GM21529 (cell line): ENCODE measurements at regions not wholly inside any gene's neighbourhood (a gene's known extent, or its start where the extent isn't known, plus 50 kb on each side); places are given as distances from the start of the nearest gene placed in this dataset.

Experiments
- ATAC-seq: cut with Tn5 transposase; IDR thresholded peaks from one replicate; pipeline ENCODE4 v1.9.1; 2021; ENCODE audit not compliant: unreplicated experiment

GRCh38 chr3:83729576-83729975 lies 1229.2 kb upstream of the CADM2 start:
- ATAC-seq, result no peak

DNA sequence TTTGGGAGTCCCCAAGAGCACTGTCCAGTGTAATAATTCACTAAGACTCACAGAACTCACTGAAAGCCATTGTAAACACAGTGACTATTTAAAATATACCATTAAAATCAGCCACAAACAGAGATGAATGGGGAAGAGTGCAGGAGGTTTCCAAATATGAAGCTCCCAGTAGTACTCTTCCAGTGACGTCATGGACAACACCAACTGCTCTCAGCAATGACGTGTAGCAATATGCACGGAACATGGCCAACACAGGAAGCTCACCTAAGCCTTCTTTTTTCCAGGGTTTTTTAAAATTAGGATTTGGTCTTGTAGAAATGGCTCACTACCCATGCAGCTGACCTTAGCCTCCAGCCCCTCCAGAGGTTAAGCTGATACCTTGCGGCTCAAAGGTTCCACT lies 1224.1 kb upstream of the CADM2 start:
- no peak for ATAC-seq

DNA sequence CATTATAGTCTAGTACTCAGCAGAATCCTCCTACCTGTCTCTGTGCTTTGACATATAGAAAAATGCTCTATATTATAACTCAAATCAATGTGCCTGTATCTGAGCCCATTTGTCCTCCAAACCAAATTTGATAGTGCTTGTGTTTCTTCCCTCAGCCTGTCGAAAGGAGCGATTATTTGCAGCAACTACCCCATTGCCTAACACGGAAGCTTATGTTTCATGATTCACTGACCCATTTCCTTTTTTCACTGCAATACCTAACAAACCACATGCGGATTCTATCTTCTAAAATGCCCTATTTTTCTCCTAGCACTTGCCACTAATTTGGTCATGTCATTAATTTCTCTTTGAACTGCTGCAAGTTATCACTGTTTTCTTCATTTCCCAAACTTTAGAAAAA lies 1220.6 kb upstream of the CADM2 start:
- ATAC-seq, result no peak

GRCh38 chr3:83740504-83740903 lies 1218.3 kb upstream of the CADM2 start:
- ATAC-seq, result no peak

- no peak for ATAC-seq
These were observed 1192.8 kb upstream of the CADM2 start for GRCh38 chr3:83765956-83766355.

- ATAC-seq, result no peak
These were observed 1188.8 kb upstream of the CADM2 start for GRCh38 chr3:83769791-83770663.

DNA sequence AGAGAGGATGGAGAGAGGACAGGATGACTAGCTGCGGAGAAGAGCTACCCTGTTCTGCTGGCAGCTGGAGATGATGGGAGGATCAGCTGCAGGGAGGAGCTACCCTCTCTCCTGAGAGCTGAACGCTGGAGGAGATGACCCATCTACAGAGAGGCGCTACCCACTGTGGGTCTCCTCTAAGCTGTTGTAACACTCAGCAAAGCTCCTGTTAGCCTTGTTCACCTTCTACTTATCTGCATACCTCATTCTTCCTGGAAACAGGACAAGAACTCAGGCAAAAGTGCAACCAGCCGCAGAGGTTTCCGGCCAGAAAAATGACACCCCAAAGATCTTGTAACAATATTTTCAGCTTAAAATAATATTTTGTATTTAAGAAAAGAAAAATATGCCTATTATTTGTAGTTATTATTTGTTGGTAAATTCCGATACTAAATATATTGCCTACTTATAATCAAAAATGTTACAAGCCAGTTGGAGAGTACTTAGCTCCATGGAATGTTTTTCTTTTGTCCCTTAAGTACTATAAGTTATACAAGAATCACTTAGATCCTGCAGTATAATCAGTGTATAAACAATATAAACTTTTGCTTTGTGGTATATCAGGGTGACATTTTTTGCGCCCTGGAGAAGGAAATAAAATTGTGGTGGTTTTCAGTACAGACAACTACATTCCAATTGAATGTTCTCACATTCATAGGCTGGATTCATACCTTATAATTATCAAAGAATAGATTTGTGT lies 1188.0 kb upstream of the CADM2 start:
- no peak for ATAC-seq

DNA sequence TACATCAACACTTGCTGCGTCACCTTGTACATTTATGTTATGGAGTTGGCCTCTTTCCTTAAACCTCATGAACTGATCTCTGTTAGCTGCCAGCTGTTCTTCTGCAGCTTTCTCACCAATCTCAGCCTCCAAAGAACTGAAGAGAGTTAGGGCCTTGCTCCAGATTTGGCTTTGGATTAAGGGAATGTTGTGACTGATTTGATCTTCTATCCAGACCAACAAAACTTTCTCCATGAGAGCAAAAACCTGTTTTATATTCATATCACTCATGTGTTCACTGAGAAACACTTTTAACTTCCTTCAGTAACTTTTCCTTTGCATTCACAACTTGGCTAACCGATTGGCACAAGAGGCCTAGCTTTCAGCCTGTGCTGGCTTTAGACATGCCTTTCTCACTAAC lies 1156.0 kb upstream of the CADM2 start:
- no peak for ATAC-seq

DNA sequence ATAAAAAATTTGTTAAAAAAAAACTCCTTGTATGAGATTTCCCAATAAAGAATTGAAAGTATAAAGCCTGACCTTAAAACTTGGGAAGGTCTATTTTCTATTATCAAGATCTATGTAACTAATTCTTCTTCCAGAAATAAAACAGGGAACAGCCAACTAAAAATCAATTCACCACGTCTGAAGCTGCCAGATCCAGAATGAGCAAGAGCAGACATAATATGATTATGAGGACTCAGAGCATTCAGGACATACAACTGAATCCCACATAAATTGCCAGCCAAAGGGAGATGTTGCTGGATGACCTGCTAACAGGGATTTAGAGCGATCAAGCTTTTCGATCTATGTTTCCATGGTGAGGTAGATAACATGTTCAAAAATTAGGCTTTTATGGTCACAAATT lies 1151.3 kb upstream of the CADM2 start:
- ATAC-seq, result no peak

DNA sequence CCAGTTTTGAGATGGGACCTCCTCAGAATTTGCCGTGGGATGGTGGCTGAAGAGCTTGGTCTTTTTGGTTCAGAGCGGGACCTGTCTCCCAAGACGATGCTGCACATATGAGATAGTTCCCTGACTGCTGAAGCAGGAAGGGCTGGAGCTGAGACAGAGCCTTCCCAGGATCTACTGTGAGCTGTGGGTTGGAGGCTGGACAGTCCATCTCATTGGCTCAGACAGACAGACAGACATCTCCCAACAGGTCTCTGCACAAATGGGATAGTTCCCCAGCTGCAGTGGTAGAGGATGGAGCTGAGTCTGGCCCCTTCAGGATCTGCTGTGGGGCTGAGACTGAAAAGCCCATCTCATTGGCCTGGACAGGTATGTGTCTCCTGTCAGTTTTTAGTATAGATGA lies 1145.6 kb upstream of the CADM2 start:
- ATAC-seq, result no peak

DNA sequence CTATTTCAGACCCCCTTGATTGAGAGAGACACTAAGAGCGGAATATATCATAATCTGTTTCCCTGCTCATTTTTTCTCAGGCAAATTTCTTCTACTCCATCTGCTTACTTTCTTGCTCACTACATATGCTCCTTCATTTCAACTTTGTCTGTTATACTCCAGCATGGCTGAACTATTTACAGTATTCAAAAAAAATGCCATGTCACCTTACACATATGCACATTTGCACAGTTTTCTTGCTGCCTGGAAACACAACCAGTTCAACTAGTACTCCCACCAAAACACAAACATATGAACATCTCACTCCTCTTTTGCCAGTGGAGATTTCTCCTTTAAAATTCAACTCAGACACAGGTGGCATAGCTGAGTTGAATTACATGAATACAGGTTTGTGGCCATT lies 1142.1 kb upstream of the CADM2 start:
- no peak for ATAC-seq

DNA sequence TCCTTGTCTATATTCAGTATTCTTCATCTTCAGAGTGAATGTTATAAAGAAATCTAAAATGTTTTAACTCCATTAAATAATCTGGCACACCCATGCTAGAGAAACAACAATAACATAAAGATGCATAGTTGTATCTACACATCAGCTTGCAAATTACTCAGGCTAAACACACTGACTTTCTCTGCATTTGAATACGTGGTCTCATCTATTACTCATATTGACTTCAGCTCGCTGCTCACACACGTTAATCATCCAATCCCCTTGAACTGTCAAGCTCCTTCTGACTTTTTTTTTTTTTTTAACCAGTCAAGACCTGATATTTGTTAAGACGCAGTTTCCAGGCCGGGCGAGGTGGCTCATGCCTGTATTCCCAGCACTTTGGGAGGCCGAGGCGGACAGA lies 1137.3 kb upstream of the CADM2 start:
- ATAC-seq, result no peak

DNA sequence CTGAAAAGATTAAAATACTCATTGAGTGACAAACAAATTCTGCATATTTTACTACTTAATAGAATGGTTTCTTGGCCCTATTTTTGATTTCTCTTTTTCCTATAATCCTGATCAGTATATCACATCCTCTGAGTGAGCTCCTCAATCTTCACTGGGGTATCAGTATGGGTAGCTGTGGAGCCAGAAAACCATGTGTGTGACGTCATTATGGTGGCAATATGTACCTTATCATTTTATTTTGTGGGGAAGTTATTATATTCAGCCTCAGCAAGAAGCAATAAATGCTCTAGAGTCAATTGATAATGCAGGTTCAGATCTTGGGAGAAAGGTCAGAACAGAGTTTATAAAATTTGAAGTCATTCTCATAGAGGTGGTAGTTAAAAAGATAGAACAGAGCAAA lies 1135.7 kb upstream of the CADM2 start:
- no peak for ATAC-seq

GRCh38 chr3:83835040-83835439 lies 1123.7 kb upstream of the CADM2 start:
- ATAC-seq, result no peak

GRCh38 chr3:83842511-83842910 lies 1116.3 kb upstream of the CADM2 start:
- no peak for ATAC-seq

- ATAC-seq, result no peak
These were observed 1115.1 kb upstream of the CADM2 start for GRCh38 chr3:83843716-83844115.

- ATAC-seq, result no peak
These were observed 1109.6 kb upstream of the CADM2 start for GRCh38 chr3:83849106-83849730.

GRCh38 chr3:83863380-83863779 lies 1095.4 kb upstream of the CADM2 start:
- no peak for ATAC-seq

- ATAC-seq, result no peak
These were observed 1089.8 kb upstream of the CADM2 start for GRCh38 chr3:83868909-83869567.

DNA sequence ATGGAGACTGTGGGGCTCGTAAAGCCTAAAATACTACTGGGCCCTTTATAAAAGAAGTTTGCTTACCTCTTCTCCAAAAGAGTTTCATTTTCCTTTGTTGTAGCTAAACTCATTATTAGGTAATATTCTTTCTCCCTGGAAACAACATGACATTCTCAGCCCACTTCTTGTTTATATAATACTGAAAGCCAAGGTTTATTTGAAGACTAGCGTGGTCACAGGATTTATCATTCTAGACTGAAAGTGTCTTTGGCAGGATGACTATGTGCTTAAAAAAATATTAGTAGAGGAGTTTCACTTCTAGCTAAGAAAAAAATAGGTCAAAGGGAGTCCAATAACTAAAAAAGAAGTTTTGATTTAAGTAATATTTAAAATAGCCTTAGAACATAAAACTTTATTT lies 1085.2 kb upstream of the CADM2 start:
- ATAC-seq, result no peak

- no peak for ATAC-seq
These were observed 1080.9 kb upstream of the CADM2 start for GRCh38 chr3:83877910-83878309.
